ENCODE measurements at regions not wholly inside any gene's neighbourhood (a gene's known extent, or its start where the extent isn't known, plus 50 kb on each side); places are given as distances from the start of the nearest gene placed in this dataset.

- no peak overlapping the region for H3K4me2 ChIP-seq (ENCODE audit: insufficient read depth, low read length)
These were observed 559.1 kb downstream of the CETN3 start for GRCh38 chr5:89850513-89850865.

More at GRCh38 chr5:89850513-89850865, 559.1 kb downstream of the CETN3 start:
- TF ChIP-seq JUN (IDR thresholded peaks at IDR 0.05; ENCODE audit: borderline replicate concordance, insufficient read depth, insufficient read length, low read depth) (no peak), EZH2 (IDR thresholded peaks at IDR 0.05; ENCODE audit: borderline replicate concordance, low read depth, low read length, severe bottlenecking) (no peak), MYC (IDR thresholded peaks at IDR 0.05; ENCODE audit: low read depth, low read length) (no peak), FOS (IDR thresholded peaks at IDR 0.05; ENCODE audit: borderline replicate concordance, insufficient read depth, low read length) (no peak), CTCF (IDR thresholded peaks at IDR 0.05; ENCODE audit: extremely low read depth in 1 of 2, insufficient read depth in 1 of 2, low read depth in 1 of 2, low read length in 2 of 2) (no peak), MAX (IDR thresholded peaks at IDR 0.05; ENCODE audit: insufficient read depth, insufficient read length) (no peak)
- H3K4me1 ChIP-seq (ENCODE audit: control insufficient read depth, extremely low read depth, insufficient read depth, low read length) = no peaks in the 10 kb centered on the region
- no peak overlapping the region for H3K9ac ChIP-seq (replicated peaks; ENCODE audit: extremely low read depth, insufficient read depth, low read length)
- no peak overlapping the region for H2AFZ ChIP-seq (ENCODE audit: low read depth, low read length)
- no peaks in the 10 kb centered on the region for H3K27me3 ChIP-seq (ENCODE audit: control insufficient read depth in 2 of 2, insufficient read depth in 2 of 2, low read length in 2 of 2)
- H4K20me1 ChIP-seq (replicated peaks; ENCODE audit: control insufficient read depth, extremely low read depth, insufficient read depth, low read length) = no peaks in the 10 kb centered on the region
- H3K9me3 ChIP-seq (replicated peaks; ENCODE audit: control insufficient read depth, insufficient read depth, low read length) = no peaks in the 10 kb centered on the region
- no peaks in the 10 kb centered on the region for H3K79me2 ChIP-seq (ENCODE audit: control insufficient read depth, insufficient read depth, low read length)
- intact Hi-C loops (cut with micrococcal nuclease) (no loop called here), dilution Hi-C loops (cut with MboI; ENCODE audit: extremely low pct_ligation_motif_present, low sequenced_read_pairs) (no loop called here)
- no peak for DNase-seq (ENCODE audit: low read depth, low spot score)
- H3K9me1 ChIP-seq (replicated peaks; ENCODE audit: control insufficient read depth, extremely low read depth, insufficient read depth, low read length) = no peaks in the 10 kb centered on the region
- no peak overlapping the region for H3K4me3 ChIP-seq (replicated peaks in 1 of 3; ENCODE audit: insufficient read depth in 1 of 3, low read depth in 1 of 3, low read length in 3 of 3)
- POLR2A ChIA-PET = no interaction called here
- no peak for FAIRE-seq
- no TSS peak for BruUV-seq (replicated peaks)
- H3K27ac ChIP-seq (ENCODE audit: insufficient read depth, low read depth, low read length) = no peak overlapping the region
- CTCF ChIA-PET = interaction anchor here (0.8 kb wide), 1 partner anchor 13 kb away, joined by 3 read pairs; no protein-coding TSS in a partner anchor
- no peaks in the 10 kb centered on the region for H3K36me3 ChIP-seq (ENCODE audit: control insufficient read depth in 2 of 2, extremely low read depth in 1 of 2, insufficient read depth in 2 of 2, low read length in 2 of 2)

Measured in endothelial cell of umbilical vein (primary cell).